Lower lobe of right lung (tissue), 2 donors: ENCODE measurements at regions not wholly inside any gene's neighbourhood (a gene's known extent, or its start where the extent isn't known, plus 50 kb on each side); places are given as distances from the start of the nearest gene placed in this dataset.
"Not testable (repeated sequence)": the region's sequence is repeated elsewhere in the genome, so short reads cannot be mapped to it uniquely, and the experiment has no call there.

Experiments
- ATAC-seq, 2 donors: fragments of 200-7000 bp; cut with Tn5 transposase; one replicate each; pipeline ENCODE4 v1.9.1; 2020 to 2022; ENCODE audit warnings: mild to moderate bottlenecking in 2 of 2, moderate library complexity in 2 of 2
- DNase-seq: peaks from one replicate; pipeline ENCODE4 v3.0.0-alpha.2; 2020
- H3K27ac ChIP-seq: fragments of 200-600 bp; one replicate; pipeline ENCODE4 v1.8.0; 2022
- H3K27me3 ChIP-seq: fragments of 200-600 bp; one replicate; pipeline ENCODE4 v1.8.0; 2022; ENCODE audit warnings: low read depth
- H3K36me3 ChIP-seq: fragments of 200-600 bp; one replicate; pipeline ENCODE4 v1.8.0; 2022; ENCODE audit warnings: mild to moderate bottlenecking
- H3K4me1 ChIP-seq: fragments of 200-600 bp; one replicate; pipeline ENCODE4 v1.8.0; 2022
- H3K4me3 ChIP-seq: fragments of 200-600 bp; one replicate; pipeline ENCODE4 v1.8.0; 2022; ENCODE audit warnings: mild to moderate bottlenecking
- H3K9me3 ChIP-seq: fragments of 200-600 bp; one replicate; pipeline ENCODE4 v1.8.0; 2022
- intact Hi-C: fragments of 100-400 bp; cut with DNase I; formaldehyde crosslinking; loops from one replicate; pipeline ENCODE4 v1.11.0; 2022
- TF ChIP-seq, protein P1 (sequence below): fragments of 200-600 bp; IDR thresholded peaks from one replicate; pipeline ENCODE4 v1.8.0; 2022; ENCODE audit warnings: antibody characterized with exemption, mild to moderate bottlenecking
- donor health status: DM: no; HTN: yes; CAD: no; lungs with severe emphysema.

DNA sequence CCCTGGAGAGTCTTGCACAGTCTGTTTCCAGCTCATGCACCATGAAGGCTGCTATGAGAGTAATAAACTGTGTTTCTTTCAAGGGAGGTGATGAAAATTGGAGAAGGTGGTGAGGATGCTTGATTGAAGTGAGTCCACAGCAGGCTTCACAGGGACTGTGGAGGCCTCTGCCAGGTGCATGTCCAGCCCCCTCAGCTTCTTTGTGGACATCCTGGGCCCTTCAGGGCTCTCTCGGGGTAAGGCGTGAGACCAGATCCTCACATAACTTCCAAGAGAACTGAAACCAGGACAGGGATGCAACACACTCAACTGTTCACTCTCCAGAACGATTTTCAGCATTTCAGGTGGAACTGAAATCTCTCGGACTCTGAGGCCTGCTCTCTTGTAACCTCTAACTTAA is 772.9 kb upstream of the TPTE start:
- ATAC-seq, DNase-seq, H3K4me3 ChIP-seq, intact Hi-C loops, H3K4me1 ChIP-seq, H3K9me3 ChIP-seq, H3K27me3 ChIP-seq, H3K36me3 ChIP-seq, H3K27ac ChIP-seq: not testable (repeated sequence)

DNA sequence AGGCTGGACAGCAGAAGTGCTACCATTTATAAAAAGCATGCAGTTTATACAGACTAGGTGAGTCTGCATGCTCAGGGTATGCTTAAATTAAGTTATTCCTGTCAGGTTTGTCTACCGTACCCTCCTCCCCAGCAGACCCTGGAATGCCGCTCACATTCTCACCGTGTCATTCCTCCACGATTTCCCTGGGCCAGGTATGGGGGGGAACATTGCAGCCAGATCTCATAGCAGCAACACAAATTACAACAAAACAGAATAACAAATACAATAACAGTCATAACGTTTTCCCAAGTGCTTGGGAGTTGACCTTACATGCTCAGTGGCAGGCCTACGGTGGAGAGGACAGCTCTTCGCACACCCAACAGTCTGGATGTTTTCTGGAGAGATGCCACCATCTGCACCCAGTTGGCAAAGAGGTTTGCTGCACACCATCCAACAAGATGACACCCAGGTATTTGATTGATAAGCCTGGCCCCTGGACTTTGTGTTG is 771.6 kb upstream of the TPTE start:
- H3K36me3 ChIP-seq, H3K4me1 ChIP-seq, H3K27me3 ChIP-seq, intact Hi-C loops, H3K27ac ChIP-seq, DNase-seq, H3K9me3 ChIP-seq, ATAC-seq, H3K4me3 ChIP-seq: not testable (repeated sequence)

DNA sequence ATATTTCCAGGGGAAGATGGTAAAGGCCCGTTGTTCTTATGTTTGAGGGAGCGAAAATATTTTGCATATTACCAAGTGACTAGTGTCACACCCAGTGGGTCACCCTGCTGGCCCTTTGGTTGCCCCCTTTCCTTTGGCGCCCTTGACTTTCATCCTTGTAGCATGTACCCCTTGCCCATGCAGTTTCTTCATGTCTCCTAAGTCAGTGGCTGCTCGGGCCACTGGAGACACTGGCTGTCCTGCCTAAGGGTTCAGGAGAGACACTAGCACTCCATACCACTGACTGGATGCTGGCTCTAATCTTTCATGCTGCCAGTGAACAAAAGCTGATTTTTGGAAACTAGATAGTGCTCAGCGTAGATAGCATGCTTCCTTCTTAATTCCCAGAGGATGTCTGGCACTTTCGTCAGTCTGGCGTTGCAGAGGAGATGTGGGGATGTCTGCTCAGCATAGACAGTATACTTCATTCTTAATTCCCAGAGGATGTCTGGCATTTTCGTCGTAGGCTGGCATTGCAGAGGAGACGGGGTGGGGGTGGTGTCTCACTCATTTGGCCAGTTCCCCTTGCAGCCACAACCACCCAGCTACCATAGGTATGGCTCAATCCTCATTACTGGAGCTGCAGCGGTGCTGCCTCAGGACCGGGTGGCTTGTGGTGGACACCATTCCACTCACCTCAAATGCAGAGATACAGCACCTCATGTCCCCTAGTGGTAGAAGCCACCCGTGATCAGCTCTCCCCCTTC is 770.9 kb upstream of the TPTE start:
- H3K9me3 ChIP-seq, result no peaks in the 10 kb centered on the region
- H3K27me3 ChIP-seq, result no peaks in the 10 kb centered on the region
- TF ChIP-seq, protein P1, sequence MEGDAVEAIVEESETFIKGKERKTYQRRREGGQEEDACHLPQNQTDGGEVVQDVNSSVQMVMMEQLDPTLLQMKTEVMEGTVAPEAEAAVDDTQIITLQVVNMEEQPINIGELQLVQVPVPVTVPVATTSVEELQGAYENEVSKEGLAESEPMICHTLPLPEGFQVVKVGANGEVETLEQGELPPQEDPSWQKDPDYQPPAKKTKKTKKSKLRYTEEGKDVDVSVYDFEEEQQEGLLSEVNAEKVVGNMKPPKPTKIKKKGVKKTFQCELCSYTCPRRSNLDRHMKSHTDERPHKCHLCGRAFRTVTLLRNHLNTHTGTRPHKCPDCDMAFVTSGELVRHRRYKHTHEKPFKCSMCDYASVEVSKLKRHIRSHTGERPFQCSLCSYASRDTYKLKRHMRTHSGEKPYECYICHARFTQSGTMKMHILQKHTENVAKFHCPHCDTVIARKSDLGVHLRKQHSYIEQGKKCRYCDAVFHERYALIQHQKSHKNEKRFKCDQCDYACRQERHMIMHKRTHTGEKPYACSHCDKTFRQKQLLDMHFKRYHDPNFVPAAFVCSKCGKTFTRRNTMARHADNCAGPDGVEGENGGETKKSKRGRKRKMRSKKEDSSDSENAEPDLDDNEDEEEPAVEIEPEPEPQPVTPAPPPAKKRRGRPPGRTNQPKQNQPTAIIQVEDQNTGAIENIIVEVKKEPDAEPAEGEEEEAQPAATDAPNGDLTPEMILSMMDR, result no peak
- intact Hi-C loops, result no loop called here
- no peak overlapping the region for H3K4me3 ChIP-seq
- H3K36me3 ChIP-seq, result no peaks in the 10 kb centered on the region
- ATAC-seq (peak; percentile 4 to 9), DNase-seq (no peak)
- H3K4me1 ChIP-seq, result no peaks in the 10 kb centered on the region
- H3K27ac ChIP-seq, result no peak overlapping the region

DNA sequence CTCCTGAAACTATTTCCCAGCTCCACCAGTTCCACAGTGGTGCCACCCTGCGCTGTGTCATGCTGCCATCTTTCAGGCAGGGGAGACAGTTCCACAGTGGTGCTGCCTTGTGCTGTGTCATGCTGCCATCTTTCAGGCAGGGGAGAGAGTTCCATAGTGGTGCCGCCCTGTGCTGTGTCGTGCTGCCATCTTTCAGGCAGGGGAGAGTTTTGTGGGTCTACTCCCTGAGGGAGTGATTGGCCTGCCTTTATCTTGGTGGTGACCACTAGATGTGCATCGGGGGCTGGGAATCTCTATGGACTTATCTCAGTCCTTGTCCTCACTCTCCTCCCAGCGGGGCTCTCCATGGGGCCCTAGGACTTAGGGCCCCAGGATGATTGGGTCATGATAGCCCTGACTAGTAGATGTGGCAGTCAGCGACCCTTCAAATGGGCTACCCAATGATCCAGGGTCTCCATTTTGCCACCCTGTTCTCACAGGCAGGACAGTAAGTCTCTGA is 770.2 kb upstream of the TPTE start:
- H3K36me3 ChIP-seq, H3K27me3 ChIP-seq, H3K4me3 ChIP-seq, H3K4me1 ChIP-seq, DNase-seq, H3K27ac ChIP-seq, H3K9me3 ChIP-seq, intact Hi-C loops: not testable (repeated sequence)
- peak; percentile 6 for ATAC-seq

DNA sequence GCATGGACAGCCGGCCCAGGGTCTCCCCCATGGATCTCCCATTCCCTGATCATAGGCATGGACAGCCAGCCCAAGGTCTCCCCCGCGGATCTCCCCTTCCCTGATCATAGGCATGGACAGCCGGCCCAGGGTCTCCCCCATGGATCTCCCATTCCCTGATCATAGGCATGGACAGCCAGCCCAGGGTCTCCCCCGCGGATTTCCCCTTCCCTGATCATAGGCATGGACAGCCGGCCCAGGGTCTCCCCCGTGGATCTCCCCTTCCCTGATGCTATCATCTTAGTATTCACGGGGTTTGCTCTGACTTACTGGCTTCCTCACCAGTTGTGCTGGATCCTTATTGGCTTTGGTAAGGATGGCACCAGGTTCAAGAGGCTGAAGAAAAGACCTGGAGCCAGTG is 769.4 kb upstream of the TPTE start:
- H3K27ac ChIP-seq, DNase-seq, H3K9me3 ChIP-seq, H3K36me3 ChIP-seq, H3K4me3 ChIP-seq, H3K4me1 ChIP-seq, ATAC-seq, intact Hi-C loops, H3K27me3 ChIP-seq: not testable (repeated sequence)

DNA sequence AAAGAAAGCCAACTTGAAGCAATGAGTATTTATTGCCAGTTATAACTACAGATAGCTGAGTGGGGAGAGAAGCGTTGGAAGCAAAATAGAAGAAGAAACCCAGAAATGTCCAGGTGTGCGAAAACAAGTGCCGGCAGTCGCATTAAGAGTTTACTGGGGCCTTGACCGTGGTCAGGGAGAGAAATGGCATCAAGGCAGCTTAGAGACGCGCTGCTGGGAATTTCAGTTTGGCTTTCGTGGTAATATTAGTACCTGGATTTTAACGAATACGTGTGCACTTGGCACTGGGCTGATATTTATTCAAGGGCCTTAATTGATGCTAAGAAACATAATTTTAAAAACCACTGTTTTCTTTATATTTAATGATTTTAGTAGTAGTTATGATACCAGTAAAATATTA is 767.9 kb upstream of the TPTE start:
- H3K4me1 ChIP-seq, H3K36me3 ChIP-seq, H3K9me3 ChIP-seq, DNase-seq, H3K4me3 ChIP-seq, H3K27me3 ChIP-seq, H3K27ac ChIP-seq, intact Hi-C loops, ATAC-seq: not testable (repeated sequence)

DNA sequence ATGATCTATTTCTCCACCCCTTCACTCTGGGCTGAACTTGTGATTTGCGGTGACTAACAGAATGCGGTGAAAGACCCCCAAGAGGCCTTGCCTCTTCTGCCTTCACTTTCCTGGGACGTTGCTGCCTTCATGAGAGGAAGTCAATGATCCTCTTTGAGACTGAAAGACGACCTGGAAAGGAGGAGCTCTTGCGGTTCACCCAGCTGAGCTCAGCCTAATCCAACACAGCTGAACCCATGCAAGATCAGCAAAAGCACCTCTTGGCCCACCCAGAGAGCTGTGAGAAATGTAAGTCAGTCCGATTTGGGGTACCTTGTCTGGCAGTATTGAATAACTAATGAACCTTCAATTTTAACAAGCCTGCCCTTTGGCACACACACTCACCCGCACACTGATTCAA is 767.4 kb upstream of the TPTE start:
- Histone ChIP-seq H3K4me1 (no peaks in the 10 kb centered on the region), H3K36me3 (no peaks in the 10 kb centered on the region), H3K27me3 (no peaks in the 10 kb centered on the region), H3K27ac (no peak overlapping the region), H3K4me3 (no peak overlapping the region), H3K9me3 (peaks cover 3% of the 10 kb centered on the region)
- ATAC-seq, result no peak
- intact Hi-C loops, result no loop called here
- TF ChIP-seq, protein P1, result no peak
- DNase-seq, result no peak

DNA sequence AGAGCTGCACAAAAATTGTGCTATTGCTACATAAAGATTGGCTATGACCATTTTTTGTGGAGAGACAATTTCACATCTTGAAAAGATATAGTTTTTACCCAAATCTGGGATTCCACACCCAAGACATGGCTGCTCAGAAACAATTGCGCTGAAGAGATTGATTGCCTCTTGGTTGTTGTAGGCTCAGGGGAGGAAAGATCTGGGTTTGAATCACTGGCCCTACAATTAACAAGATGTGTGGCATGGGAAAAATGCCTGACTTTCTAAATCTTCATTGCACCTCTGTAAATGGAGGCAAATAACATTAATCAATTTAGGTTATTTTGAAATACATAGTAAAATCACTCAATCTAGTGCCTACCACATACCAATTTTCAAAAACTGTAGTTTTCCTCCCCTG is 766.9 kb upstream of the TPTE start:
- H3K27me3 ChIP-seq, H3K9me3 ChIP-seq, H3K4me1 ChIP-seq, H3K36me3 ChIP-seq, H3K27ac ChIP-seq, intact Hi-C loops, ATAC-seq, DNase-seq, H3K4me3 ChIP-seq: not testable (repeated sequence)
